MCF 10A (cell line): ENCODE measurements at regions not wholly inside any gene's neighbourhood (a gene's known extent, or its start where the extent isn't known, plus 50 kb on each side); places are given as distances from the start of the nearest gene placed in this dataset.
A peak's percentile ranks its signal among the peaks of the same experiment; 100 is the strongest.

Experiments
- BruUV-seq: library from RNA; stranded (reverse); fragments of 400-500 nt; replicated peaks from 2 replicates; lab custom pipeline; 2021; lab: Mats Ljungman, UMichigan
- CTCF ChIA-PET: fragments of 300-600 bp; sonication (Branson Sonifier 250); formaldehyde crosslinking; extraction: SDS; loops from one replicate; lab custom pipeline; 2021; ENCODE audit warnings: antibody characterized with exemption, inconsistent platforms; lab: Yijun Ruan, JAX
- POLR2A ChIA-PET: fragments of 300-600, 350-650 bp; sonication (Branson Sonifier 250); formaldehyde crosslinking; extraction: SDS; loops from one replicate; lab custom pipeline; 2020; ENCODE audit warnings: antibody characterized with exemption, inconsistent platforms; lab: Yijun Ruan, JAX
- DNase-seq: peaks from one replicate; pipeline ENCODE4 v3.0.0-alpha.2; 2018; ENCODE audit not compliant: unreplicated experiment
- H3K27ac Mint-ChIP-seq: one replicate; pipeline ENCODE4 v1.8.0; 2022; ENCODE audit warnings: mild to moderate bottlenecking, low read depth, mixed read lengths; ENCODE audit not compliant: unreplicated experiment
- H3K27me3 Mint-ChIP-seq: one replicate; pipeline ENCODE4 v1.8.0; 2022; ENCODE audit warnings: mixed read lengths; ENCODE audit not compliant: insufficient read depth, unreplicated experiment
- H3K36me3 Mint-ChIP-seq: one replicate; pipeline ENCODE4 v1.8.0; 2022; ENCODE audit warnings: mild to moderate bottlenecking, moderate library complexity, mixed read lengths; ENCODE audit not compliant: insufficient read depth, unreplicated experiment
- H3K4me1 Mint-ChIP-seq: one replicate; pipeline ENCODE4 v1.8.0; 2022; ENCODE audit warnings: mixed read lengths; ENCODE audit not compliant: insufficient read depth, unreplicated experiment
- H3K4me3 Mint-ChIP-seq: one replicate; pipeline ENCODE4 v1.8.0; 2022; ENCODE audit warnings: mild to moderate bottlenecking, moderate library complexity, mixed read lengths; ENCODE audit not compliant: unreplicated experiment
- H3K9me3 Mint-ChIP-seq: one replicate; pipeline ENCODE4 v1.8.0; 2022; ENCODE audit warnings: mixed read lengths; ENCODE audit not compliant: unreplicated experiment
- CTCF ChIP-seq: fragments of 200-600 bp; IDR thresholded peaks from one replicate; pipeline ENCODE4 v1.8.0; 2022; ENCODE audit warnings: antibody characterized with exemption, mild to moderate bottlenecking; ENCODE audit not compliant: unreplicated experiment
- intact Hi-C: fragments of 100-400 bp; cut with micrococcal nuclease; formaldehyde crosslinking; loops from 2 replicates; pipeline ENCODE4 v1.14.1; 2022

DNA sequence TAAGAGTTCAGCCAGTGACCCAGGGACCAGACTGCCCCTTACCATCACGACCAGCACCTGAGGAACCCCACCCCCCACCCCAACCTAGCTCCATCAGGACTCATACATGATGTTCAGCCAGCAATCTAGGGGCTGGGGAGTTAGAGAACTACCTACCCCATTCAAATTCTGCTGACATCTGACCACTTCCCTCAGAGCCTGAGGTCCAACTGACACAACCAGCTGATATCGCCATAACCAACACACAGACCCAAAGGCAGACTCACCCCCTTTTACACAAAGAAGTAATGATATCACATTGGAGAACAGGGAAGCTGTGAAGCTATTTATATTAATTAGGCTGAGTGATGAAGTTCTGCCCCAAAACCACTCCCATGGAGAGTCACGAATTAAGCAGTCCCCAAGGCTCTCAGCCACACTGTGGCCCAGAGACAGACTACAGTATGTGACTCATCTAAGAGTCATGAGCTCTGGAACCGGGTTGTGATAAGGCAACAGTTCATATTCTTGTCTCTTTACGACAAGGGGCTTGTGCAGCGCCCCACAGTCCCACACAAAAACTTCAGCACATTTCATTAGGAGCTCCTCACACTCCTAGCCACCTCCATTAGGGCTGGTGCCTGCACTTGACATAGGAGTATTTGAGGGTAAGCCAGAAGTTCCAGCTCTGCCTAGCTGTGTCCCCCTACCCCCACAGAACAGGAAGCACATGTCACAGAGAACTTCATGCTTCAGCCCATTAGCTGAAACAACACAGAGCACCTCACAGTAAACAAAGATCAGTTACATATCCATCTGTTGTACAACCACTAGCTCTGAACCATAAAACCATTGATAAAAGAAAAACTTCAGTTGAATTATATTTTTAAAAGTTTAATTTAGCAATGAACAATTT lies 184.7 kb upstream of the ZCCHC13 start:
- no peak for TF ChIP-seq CTCF
- intact Hi-C loops: no loop called here
- Mint-ChIP-seq H3K9me3 (no peaks in the 10 kb centered on the region), H3K4me1 (peaks cover 15% of the 10 kb centered on the region), H3K36me3 (no peaks in the 10 kb centered on the region), H3K27me3 (no peaks in the 10 kb centered on the region), H3K27ac (no peak overlapping the region), H3K4me3 (no peak overlapping the region)
- CTCF ChIA-PET: interaction anchor here (0.6 to 1.2 kb wide), 6 partner anchors 13 to 1486 kb away, joined by 3 to 5 read pairs (median 4); no protein-coding TSS in a partner anchor
- no TSS peak for BruUV-seq
- POLR2A ChIA-PET: interaction anchor here (0.6 to 1.1 kb wide), 6 partner anchors 8 to 202 kb away, joined by 3 to 5 read pairs (median 3); no protein-coding TSS in a partner anchor
- DNase-seq: peak; percentile 64

DNA sequence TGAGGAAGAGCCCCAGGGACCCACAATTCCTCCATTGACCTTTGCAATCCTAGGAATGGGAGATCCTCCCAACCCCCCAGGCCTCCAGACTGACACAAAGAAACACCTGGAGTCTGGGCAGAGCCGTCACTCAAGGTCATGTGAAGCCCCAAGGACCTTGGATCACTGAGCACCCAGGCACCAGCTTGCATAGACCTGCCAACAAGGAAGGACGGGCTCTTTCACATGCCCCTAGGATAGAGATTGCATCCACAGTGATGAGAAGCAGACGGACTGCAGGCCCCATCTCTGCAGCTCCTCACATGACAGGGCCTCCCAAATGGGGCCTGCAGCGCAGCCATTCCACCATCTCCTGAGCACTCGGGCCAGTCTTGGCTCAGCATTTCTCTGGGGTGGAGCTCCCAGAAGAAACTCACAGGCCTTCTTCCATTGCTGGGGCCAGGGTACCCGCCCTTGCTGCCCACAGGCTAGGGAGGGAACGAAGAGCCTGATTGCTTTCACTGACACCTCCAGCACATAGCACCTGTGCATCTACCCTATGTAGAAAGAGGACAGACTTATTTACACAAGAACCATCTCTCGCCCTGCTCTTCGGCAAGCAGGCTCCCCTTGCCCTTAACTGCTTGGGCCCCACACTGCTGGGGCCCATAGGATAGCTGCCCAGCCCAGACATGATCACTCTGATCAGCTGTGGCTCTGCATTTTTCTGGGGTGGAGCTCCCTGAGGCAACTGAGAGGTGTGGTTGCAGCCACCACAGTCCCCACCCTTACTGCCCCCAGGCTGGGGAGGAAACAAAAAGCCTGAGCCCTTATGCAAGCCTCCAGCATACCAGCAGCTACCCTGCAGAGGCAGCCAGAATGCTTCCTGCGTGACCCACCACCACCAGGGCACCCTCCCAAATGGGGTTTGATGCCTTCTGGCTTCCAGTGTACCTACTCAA lies 185.7 kb upstream of the ZCCHC13 start:
- peak; percentile 25 for DNase-seq
- Mint-ChIP-seq H3K36me3 (no peaks in the 10 kb centered on the region), H3K27me3 (no peaks in the 10 kb centered on the region), H3K4me3 (no peak overlapping the region), H3K27ac (no peak overlapping the region), H3K4me1 (peaks cover 15% of the 10 kb centered on the region), H3K9me3 (no peaks in the 10 kb centered on the region)
- intact Hi-C loops: no loop called here
- ChIA-PET CTCF (interaction anchor here (0.9 to 1.2 kb wide), 4 partner anchors 12 to 1487 kb away, joined by 3 to 5 read pairs (median 4); no protein-coding TSS in a partner anchor), POLR2A (interaction anchor here (0.7 to 1.1 kb wide), 3 partner anchors 13 to 201 kb away, joined by 3 read pairs; no protein-coding TSS in a partner anchor)
- no TSS peak for BruUV-seq
- no peak for TF ChIP-seq CTCF

DNA sequence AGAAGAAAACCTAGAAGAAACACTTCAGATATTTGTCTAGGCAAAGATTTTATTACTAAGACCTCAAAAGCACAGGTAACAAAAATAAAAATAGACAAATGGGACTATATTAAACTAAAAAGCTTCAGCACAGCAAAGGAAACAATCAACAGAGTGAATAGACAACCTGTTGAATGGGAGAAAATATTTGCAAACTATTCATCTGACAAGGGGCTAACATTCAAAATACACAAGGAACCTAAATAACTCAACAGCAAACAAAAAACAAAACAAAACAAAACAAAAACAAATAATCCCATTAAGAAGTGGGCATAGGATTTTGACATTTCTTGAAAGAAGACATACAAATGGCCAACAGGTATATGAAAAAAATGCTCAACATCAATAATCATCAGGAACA lies 192.7 kb upstream of the ZCCHC13 start:
- ChIA-PET CTCF (interaction anchor here (0.7 kb wide), 1 partner anchor 252 kb away, joined by 3 read pairs; no protein-coding TSS in a partner anchor), POLR2A (no interaction called here)
- H3K27ac Mint-ChIP-seq: no peak overlapping the region
- H3K9me3 Mint-ChIP-seq: no peaks in the 10 kb centered on the region
- TF ChIP-seq CTCF: no peak
- no peak for DNase-seq
- intact Hi-C loops: no loop called here
- peaks cover 43% of the 10 kb centered on the region for H3K27me3 Mint-ChIP-seq
- H3K4me1 Mint-ChIP-seq: no peaks in the 10 kb centered on the region
- peaks cover 16% of the 10 kb centered on the region for H3K36me3 Mint-ChIP-seq
- BruUV-seq: no TSS peak
- H3K4me3 Mint-ChIP-seq: no peak overlapping the region
